ENCODE measurements at regions not wholly inside any gene's neighbourhood (a gene's known extent, or its start where the extent isn't known, plus 50 kb on each side); places are given as distances from the start of the nearest gene placed in this dataset.

DNA sequence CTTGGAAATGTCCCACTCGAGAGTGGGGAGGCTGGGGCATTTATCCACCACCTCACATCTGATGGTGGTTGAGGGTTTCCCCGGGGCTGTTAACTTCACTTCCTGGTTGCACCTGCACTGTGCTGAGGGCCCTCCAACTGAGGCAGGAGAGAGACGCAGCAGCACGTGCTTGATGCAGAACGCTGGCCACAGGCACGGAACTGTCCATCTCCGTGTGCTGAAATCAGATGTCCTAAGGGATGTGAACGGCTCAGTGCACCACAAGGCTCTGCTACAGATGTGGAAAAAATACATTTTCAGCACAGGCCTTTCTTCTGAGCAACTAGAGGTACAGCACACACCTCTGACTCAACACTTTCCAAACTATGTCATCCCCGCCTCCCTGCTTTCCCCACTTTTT lies 114.8 kb upstream of the C16orf82 start:
- 31% methylated on average over 9 of the region's 9 CpGs for WGBS
- H3K9me3 ChIP-seq (ENCODE audit: insufficient read depth, low read depth, low read length) = no peaks in the 10 kb centered on the region

DNA sequence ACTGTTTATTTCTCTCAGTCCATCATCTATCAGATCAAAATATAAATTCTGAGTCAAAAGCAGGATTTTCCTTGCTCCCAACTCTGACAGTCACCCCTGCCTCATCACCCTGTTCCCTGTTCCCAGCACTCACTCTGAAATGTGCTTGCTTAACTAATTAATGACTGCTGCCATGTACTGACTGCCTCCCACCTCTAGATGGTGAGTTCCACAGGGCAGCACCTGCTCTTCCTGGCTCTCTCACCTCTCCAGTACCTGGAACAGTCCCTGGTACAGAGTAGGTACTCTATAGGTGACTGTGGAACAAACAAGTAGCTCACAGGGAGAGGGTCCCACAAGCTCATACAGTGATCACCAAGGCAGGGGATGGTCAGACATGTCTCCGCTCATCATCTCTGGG lies 114.3 kb upstream of the C16orf82 start:
- Histone ChIP-seq H3K4me1 (ENCODE audit: insufficient read depth, low read length) (no peaks in the 10 kb centered on the region), H3K4me3 (ENCODE audit: low read length) (no peak overlapping the region), H3K27ac (ENCODE audit: low read depth, low read length) (no peak overlapping the region), H3K27me3 (ENCODE audit: insufficient read depth, low read length) (peaks cover 14% of the 10 kb centered on the region; the same call in 1 of the 2 replicates), H3K36me3 (ENCODE audit: insufficient read depth, low read length) (no peaks in the 10 kb centered on the region), H3K9me3 (ENCODE audit: insufficient read depth, low read depth, low read length) (no peaks in the 10 kb centered on the region), H3K9ac (ENCODE audit: low read depth, low read length) (no peak overlapping the region)
- 96% methylated on average over 1 of the region's 1 CpG for whole genome bisulfite sequencing

More for the DNA sequence above, 114.8 kb upstream of the C16orf82 start:
- Histone ChIP-seq H3K36me3 (ENCODE audit: insufficient read depth, low read length) (no peaks in the 10 kb centered on the region), H3K27ac (ENCODE audit: low read depth, low read length) (no peak overlapping the region), H3K4me3 (ENCODE audit: low read length) (no peak overlapping the region), H3K9ac (ENCODE audit: low read depth, low read length) (no peak overlapping the region), H3K4me1 (ENCODE audit: insufficient read depth, low read length) (no peaks in the 10 kb centered on the region), H3K27me3 (ENCODE audit: insufficient read depth, low read length) (peaks cover 14% of the 10 kb centered on the region; the same call in 1 of the 2 replicates)

DNA sequence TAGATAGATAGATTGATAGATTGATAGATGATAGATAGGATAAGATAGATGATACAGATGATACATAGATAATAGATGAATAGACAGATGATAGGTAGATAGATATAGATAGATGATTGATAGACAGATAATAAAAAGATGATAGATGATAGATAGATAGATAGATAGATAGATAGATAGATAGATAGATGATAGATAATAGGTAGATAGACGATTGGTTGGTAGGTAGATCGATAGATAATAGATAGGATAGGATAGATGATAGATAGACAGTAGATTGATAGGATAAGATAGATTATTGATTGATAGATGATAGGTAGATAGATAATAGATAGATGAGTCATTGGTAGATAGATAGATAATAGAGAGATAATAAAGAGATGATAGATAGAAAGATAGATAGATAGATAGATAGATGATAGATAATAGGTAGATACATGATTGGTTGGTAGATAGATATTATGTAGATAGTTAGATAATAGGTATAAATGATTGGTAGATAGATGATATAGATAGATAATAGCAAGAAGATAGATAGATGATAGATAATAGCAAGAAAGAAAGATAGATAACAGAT lies 109.4 kb upstream of the C16orf82 start:
- H3K4me3 ChIP-seq (ENCODE audit: low read length) = no peak overlapping the region
- no peaks in the 10 kb centered on the region for H3K36me3 ChIP-seq (ENCODE audit: insufficient read depth, low read length)
- WGBS = 89% methylated on average over 2 of the region's 2 CpGs
- H3K9ac ChIP-seq (ENCODE audit: low read depth, low read length) = no peak overlapping the region
- H3K27ac ChIP-seq (ENCODE audit: low read depth, low read length) = no peak overlapping the region
- no peaks in the 10 kb centered on the region for H3K4me1 ChIP-seq (ENCODE audit: insufficient read depth, low read length)
- no peaks in the 10 kb centered on the region for H3K27me3 ChIP-seq (ENCODE audit: insufficient read depth, low read length)
- H3K9me3 ChIP-seq (ENCODE audit: insufficient read depth, low read depth, low read length) = no peaks in the 10 kb centered on the region

DNA sequence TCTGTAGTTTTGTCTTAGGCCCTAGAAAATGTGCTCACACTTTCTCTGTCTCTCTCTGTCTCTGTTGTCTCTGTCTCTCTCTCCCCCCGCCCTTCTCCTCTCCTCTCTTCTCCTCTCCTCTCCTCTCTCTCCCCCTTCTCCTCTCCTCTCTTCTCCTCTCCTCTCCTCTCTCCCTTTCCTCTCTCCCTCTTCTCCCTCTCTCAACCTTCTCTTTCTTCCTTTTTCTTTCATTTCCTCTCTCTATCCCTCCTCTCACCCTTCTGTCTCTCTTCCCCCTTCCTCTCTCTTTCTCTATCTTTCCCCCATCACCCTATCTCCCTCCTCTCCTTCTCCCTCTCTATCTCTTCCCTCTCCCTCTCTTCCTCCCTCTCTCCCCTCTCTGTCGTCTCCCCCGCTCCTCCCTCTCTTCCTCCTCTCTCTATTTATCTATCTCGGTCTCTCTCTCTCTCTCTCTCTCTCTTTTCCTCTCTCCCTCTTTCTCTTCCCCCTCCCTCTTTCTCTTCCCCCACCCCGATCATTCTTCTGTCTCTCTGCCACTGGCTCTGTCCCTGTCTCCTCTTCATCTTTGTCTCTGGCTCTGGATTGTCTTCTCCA lies 107.2 kb upstream of the C16orf82 start:
- no peaks in the 10 kb centered on the region for H3K4me1 ChIP-seq (ENCODE audit: insufficient read depth, low read length)
- no peaks in the 10 kb centered on the region for H3K36me3 ChIP-seq (ENCODE audit: insufficient read depth, low read length)
- H3K27me3 ChIP-seq (ENCODE audit: insufficient read depth, low read length) = no peaks in the 10 kb centered on the region
- H3K9me3 ChIP-seq (ENCODE audit: insufficient read depth, low read depth, low read length) = no peaks in the 10 kb centered on the region
- H3K4me3 ChIP-seq (ENCODE audit: low read length) = no peak overlapping the region
- H3K27ac ChIP-seq (ENCODE audit: low read depth, low read length) = no peak overlapping the region
- H3K9ac ChIP-seq (ENCODE audit: low read depth, low read length) = no peak overlapping the region
- WGBS = 83% methylated on average over 5 of the region's 5 CpGs

DNA sequence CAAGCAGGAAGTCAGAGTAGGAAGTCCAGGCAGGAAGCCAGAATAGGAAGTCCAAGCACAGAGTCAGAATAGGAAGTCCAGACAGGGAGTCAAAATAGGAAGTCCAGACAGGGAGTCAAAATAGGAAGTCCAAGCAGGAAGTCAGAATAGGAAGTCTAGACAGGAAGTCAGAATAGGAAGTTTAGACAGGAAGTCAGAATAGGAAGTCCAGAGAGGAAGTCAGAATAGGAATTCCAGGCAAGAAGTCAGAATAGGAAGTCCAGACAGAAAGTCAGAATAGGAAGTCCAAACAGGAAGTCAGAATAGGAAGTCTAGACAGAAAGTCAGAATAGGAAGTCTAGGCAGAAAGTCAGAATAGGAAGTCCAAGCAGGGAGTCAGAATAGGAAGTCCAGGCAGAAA lies 105.3 kb upstream of the C16orf82 start:
- no peak overlapping the region for H3K27ac ChIP-seq (ENCODE audit: low read depth, low read length)
- no peaks in the 10 kb centered on the region for H3K4me1 ChIP-seq (ENCODE audit: insufficient read depth, low read length)
- H3K9me3 ChIP-seq (ENCODE audit: insufficient read depth, low read depth, low read length) = no peaks in the 10 kb centered on the region
- H3K4me3 ChIP-seq (ENCODE audit: low read length) = no peak overlapping the region
- H3K27me3 ChIP-seq (ENCODE audit: insufficient read depth, low read length) = no peaks in the 10 kb centered on the region
- H3K36me3 ChIP-seq (ENCODE audit: insufficient read depth, low read length) = no peaks in the 10 kb centered on the region
- no peak overlapping the region for H3K9ac ChIP-seq (ENCODE audit: low read depth, low read length)

DNA sequence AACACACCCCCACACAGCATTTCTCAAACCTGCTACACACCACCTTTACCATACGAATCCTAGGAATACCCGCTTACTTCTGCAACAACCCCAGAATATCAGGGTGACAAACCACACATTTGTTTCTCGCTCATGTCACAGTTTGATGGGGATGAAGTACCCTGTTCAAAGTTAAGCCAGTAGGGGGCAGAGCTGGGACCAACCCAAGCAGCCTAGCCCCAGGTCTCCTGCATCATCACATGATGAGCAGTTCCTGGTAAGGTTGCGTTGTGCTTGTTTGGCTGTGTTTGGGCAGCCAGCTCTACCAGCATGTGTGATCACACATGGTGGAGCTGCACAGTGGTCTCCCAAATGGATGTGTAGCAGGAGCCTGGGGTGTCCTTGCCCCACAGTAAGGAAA lies 103.6 kb upstream of the C16orf82 start:
- 80% methylated on average over 4 of the region's 4 CpGs for WGBS
- Histone ChIP-seq H3K9me3 (ENCODE audit: insufficient read depth, low read depth, low read length) (no peaks in the 10 kb centered on the region), H3K27ac (ENCODE audit: low read depth, low read length) (no peak overlapping the region), H3K4me1 (ENCODE audit: insufficient read depth, low read length) (no peaks in the 10 kb centered on the region), H3K27me3 (ENCODE audit: insufficient read depth, low read length) (no peaks in the 10 kb centered on the region), H3K36me3 (ENCODE audit: insufficient read depth, low read length) (no peaks in the 10 kb centered on the region), H3K9ac (ENCODE audit: low read depth, low read length) (no peak overlapping the region), H3K4me3 (ENCODE audit: low read length) (no peak overlapping the region)

DNA sequence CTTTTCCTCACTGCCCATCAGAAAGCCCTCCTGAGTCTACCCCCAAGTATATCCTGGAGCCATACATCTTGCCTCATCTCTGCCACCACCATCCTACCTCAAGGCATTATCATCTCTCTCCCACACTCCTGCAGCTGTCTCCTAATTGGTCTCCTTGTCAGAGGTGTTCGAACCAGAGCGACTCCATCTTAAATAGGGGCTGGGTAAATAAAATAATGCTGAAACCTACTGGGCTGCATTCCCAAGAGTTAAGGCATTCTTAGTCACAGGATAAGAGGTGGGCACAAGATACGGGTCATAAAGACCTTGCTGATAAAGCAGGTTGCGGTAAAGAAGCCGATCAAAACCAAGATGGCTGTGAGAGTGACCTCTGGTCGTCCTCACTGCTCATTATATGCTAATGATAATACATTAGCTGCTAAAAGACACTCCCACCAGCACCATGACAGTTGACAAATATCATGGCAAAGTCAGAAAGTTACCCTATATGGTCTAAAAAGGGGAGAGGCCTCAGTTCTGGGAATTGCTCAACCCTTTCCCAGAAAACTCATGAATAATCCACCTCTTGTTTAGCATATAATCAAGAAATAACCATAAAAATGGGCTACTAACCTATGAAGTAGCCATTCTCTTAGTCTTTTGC lies 97.0 kb upstream of the C16orf82 start:
- Histone ChIP-seq H3K9ac (ENCODE audit: low read depth, low read length) (no peak overlapping the region), H3K27ac (ENCODE audit: low read depth, low read length) (no peak overlapping the region)
- 90% methylated on average over 6 of the region's 6 CpGs for WGBS

DNA sequence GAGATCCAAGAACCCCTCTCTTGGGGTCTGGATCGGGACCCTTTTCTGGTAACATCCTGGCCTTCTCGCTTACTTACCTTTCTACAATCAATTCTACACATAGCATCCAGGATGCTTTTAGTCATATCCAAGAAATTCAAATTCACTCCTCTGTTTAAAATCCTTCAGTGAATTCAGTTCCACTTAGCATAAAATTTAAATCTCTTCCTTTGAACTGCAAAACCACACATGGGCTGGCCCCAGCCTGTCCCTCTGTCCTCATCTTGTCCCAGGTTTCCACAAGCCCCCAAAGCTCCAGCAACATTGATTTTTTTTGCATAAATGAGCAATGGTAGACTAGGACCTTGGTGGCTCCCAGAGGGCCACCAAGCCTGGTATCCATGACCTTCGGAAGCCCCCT lies 96.4 kb upstream of the C16orf82 start:
- no peak overlapping the region for H3K4me3 ChIP-seq (ENCODE audit: low read length)
- H3K27ac ChIP-seq (ENCODE audit: low read depth, low read length) = no peak overlapping the region
- no peaks in the 10 kb centered on the region for H3K9me3 ChIP-seq (ENCODE audit: insufficient read depth, low read depth, low read length)
- no peak overlapping the region for H3K9ac ChIP-seq (ENCODE audit: low read depth, low read length)
- WGBS = 98% methylated on average over 3 of the region's 3 CpGs
- H3K27me3 ChIP-seq (ENCODE audit: insufficient read depth, low read length) = no peaks in the 10 kb centered on the region
- no peaks in the 10 kb centered on the region for H3K36me3 ChIP-seq (ENCODE audit: insufficient read depth, low read length)
- H3K4me1 ChIP-seq (ENCODE audit: insufficient read depth, low read length) = no peaks in the 10 kb centered on the region

More for the DNA sequence above, 97.0 kb upstream of the C16orf82 start:
- no peaks in the 10 kb centered on the region for H3K9me3 ChIP-seq (ENCODE audit: insufficient read depth, low read depth, low read length)
- no peaks in the 10 kb centered on the region for H3K27me3 ChIP-seq (ENCODE audit: insufficient read depth, low read length)
- no peaks in the 10 kb centered on the region for H3K36me3 ChIP-seq (ENCODE audit: insufficient read depth, low read length)
- H3K4me1 ChIP-seq (ENCODE audit: insufficient read depth, low read length) = no peaks in the 10 kb centered on the region
- H3K4me3 ChIP-seq (ENCODE audit: low read length) = no peak overlapping the region

DNA sequence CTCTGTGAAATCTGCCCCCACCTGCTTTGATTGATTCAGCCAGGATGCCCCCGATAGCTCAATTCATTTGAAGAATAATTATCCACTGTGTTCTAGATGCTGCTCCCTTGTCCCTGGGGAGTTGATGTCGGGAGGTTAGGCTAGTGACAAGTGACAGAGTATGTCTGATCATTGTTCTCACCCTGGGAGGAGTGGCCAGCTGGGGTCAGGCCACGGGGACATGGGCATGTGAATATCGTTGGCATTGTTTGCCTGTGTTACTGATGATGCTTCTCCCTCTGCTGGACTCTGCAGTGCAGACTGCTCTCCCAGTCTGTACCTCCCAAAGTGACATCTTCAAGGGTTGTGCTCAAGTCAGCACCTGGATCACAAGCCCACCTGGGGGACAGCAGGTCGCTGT lies 89.9 kb upstream of the C16orf82 start:
- no peaks in the 10 kb centered on the region for H3K27me3 ChIP-seq (ENCODE audit: insufficient read depth, low read length)
- no peak overlapping the region for H3K9ac ChIP-seq (ENCODE audit: low read depth, low read length)
- H3K9me3 ChIP-seq (ENCODE audit: insufficient read depth, low read depth, low read length) = 0 out of 2 replicates have a peak, but pooled peaks cover 3% of the 10 kb centered on the region
- H3K36me3 ChIP-seq (ENCODE audit: insufficient read depth, low read length) = no peaks in the 10 kb centered on the region
- no peak overlapping the region for H3K27ac ChIP-seq (ENCODE audit: low read depth, low read length)
- no peak overlapping the region for H3K4me3 ChIP-seq (ENCODE audit: low read length)
- WGBS = 88% methylated on average over 5 of the region's 5 CpGs
- no peaks in the 10 kb centered on the region for H3K4me1 ChIP-seq (ENCODE audit: insufficient read depth, low read length)

DNA sequence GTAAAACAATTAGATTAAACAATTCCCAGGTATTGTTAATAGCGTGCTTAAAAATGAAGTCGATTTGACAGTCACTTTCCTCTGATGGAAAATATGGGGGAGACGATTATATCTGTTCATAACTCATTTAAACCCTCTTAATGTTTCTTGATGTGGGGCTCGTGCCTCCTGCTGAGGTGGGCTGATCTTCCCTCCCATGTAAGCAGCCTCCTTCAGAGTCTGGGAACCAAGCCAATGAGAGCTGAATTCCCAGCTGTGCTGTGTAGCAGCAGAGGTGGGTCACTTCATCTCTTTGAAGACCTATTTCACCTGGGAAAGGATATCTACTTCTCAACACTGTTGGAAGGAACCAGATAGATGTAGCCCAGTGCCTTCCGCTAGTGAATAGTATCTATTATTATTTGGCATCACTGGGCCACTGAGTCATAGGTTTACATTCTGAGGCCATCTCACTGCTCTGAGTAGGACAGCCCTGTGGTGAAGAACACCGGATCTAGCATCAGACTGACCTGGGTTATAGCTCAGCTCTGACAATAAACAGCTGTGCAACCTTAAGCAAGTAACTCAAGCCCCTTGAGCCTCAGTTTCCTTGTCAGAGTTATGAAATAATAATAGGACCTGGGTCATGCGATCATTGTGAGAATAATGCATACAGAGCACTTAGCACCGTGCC lies 85.3 kb upstream of the C16orf82 start:
- no peak overlapping the region for H3K9ac ChIP-seq (ENCODE audit: low read depth, low read length)

DNA sequence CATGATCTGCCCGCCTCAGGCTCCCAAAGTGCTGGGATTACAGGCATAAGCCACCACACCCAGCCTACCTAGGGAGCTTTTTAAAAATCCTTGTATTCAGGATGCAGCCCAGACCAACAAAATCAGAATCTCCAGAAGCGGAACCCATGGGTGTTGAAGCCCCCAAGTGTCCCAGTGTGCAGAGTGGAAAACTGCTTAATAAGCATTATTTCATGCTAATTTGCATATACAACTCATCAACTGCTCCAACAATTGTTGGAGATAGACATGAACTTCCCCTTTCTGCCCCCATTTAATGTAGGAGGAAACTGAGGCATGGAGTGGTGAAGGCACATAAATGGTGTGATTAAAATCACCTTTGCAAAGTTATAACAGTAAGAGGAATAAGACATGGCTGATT lies 84.3 kb upstream of the C16orf82 start:
- H3K27me3 ChIP-seq (ENCODE audit: insufficient read depth, low read length) = no peaks in the 10 kb centered on the region
- no peak overlapping the region for H3K4me3 ChIP-seq (ENCODE audit: low read length)
- H3K9ac ChIP-seq (ENCODE audit: low read depth, low read length) = no peak overlapping the region
- H3K9me3 ChIP-seq (ENCODE audit: insufficient read depth, low read depth, low read length) = peaks cover 8% of the 10 kb centered on the region
- WGBS = 100% methylated on average over 2 of the region's 2 CpGs
- no peak overlapping the region for H3K27ac ChIP-seq (ENCODE audit: low read depth, low read length)
- no peaks in the 10 kb centered on the region for H3K36me3 ChIP-seq (ENCODE audit: insufficient read depth, low read length)
- peaks cover 14% of the 10 kb centered on the region for H3K4me1 ChIP-seq (ENCODE audit: insufficient read depth, low read length)

More for the DNA sequence above, 85.3 kb upstream of the C16orf82 start:
- Histone ChIP-seq H3K4me3 (ENCODE audit: low read length) (no peak overlapping the region), H3K36me3 (ENCODE audit: insufficient read depth, low read length) (no peaks in the 10 kb centered on the region), H3K27ac (ENCODE audit: low read depth, low read length) (no peak overlapping the region), H3K9me3 (ENCODE audit: insufficient read depth, low read depth, low read length) (peaks cover 8% of the 10 kb centered on the region), H3K4me1 (ENCODE audit: insufficient read depth, low read length) (peaks cover 8% of the 10 kb centered on the region), H3K27me3 (ENCODE audit: insufficient read depth, low read length) (no peaks in the 10 kb centered on the region)
- over 99% methylated on average over 7 of the region's 8 CpGs for WGBS
